DMS53 treated with DMSO at 0.1 percent for 48 hours (cell line): ENCODE measurements at regions not wholly inside any gene's neighbourhood (a gene's known extent, or its start where the extent isn't known, plus 50 kb on each side); places are given as distances from the start of the nearest gene placed in this dataset.
"Not testable (repeated sequence)": the region's sequence is repeated elsewhere in the genome, so short reads cannot be mapped to it uniquely, and the experiment has no call there.

Experiments
- DNase-seq: peaks from one replicate; lab custom pipeline; 2025; ENCODE audit not compliant: unreplicated experiment; lab: John Stamatoyannopoulos, UW

DNA sequence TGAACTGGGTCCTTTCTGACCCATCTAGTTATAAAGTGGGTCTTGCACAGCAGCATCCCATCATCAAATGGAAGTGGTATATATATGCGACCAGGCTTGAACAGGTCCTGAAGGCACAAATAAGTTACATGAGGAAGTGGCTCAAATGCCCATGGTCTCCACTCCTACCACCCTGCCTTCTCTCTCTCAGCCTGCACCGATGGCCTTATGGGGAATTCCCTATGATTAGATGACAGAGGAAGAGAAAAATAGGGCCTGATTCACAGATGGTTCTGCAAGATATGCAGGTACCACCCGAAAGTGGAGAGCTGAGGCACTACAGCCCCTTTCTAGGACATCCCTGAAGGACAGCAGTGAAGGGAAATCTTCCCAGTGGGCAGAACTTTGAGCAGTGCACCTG lies 1275.1 kb upstream of the CITED2 start:
- DNase-seq = not testable (repeated sequence)

DNA sequence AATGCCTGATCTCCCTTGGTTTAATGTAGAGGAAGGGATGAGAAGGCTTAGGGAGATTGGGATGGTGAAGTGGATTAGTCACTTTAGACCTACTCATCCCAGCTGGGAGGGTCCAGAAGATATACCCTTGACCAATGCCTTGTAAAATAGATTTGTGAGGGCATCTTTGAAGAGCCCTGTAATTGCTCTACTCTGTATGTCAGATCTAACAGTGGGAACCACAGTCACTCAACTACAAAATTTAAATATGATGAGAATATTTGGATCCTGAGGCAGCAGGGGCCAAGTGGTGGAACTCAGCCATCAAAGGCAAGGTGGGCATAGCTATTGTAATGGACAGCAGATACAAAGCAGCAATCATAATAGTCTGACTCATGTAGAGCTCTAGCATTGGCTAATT lies 1272.9 kb upstream of the CITED2 start:
- not testable (repeated sequence) for DNase-seq

DNA sequence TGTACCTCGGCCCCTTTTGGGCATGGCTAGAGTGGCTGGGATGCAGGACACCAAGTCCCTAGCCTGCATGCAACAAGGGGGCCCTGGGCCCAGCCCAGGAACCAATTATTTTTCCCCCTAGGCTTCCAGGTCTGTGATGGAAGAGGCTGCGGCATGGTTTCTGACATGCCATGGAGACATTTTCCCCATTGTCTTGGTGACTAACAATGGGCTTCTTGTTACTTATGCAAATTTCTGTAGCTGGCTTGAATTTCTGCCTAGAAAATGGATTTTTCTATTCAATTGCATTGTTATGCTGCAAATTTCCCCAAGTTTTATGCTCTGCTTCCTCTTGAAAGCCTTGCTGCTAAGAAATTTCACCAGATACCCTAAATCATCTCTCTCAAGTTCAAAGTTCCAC lies 1269.6 kb upstream of the CITED2 start:
- DNase-seq = no peak

DNA sequence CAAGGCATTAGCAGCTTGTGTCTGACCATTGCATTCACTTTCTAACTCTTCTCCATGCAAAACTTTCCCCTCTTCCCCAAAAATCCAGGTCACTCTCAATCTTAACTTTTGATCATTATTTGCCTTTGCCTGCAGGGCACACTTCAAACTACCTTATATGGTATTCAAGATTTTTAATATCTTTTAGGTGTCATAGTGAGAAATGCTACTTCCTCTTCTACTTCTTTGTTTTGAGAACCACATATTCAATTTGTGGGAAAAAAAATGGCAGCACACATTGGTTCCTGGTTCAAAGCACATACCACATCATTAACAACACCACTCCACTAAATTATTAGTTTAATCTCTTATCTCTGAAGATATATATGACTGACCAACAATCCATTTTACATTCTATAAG lies 1267.0 kb upstream of the CITED2 start:
- no peak for DNase-seq

DNA sequence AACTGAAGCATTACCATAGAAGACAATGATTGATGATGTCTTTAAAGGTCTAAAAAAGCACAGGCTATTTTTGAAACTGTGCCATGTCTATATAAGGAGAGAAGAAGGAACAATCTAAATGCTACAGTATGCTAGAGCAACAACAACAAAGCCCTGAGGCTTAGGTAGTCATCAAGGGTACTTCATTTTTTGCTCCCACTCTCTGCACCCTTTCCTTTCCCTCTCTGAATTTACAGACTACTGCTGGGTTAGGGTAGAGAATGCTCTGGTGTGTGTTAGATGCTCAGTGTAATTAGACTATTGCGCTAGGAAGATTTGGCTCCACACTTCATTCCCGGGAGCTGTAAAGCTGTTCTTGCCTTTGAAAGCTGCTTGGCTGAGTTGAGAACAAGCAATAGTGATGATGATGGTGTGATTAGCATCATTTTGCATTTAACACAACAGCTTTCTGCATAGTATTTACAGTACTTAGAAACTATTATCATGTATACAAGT lies 1262.5 kb upstream of the CITED2 start:
- no peak for DNase-seq

DNA sequence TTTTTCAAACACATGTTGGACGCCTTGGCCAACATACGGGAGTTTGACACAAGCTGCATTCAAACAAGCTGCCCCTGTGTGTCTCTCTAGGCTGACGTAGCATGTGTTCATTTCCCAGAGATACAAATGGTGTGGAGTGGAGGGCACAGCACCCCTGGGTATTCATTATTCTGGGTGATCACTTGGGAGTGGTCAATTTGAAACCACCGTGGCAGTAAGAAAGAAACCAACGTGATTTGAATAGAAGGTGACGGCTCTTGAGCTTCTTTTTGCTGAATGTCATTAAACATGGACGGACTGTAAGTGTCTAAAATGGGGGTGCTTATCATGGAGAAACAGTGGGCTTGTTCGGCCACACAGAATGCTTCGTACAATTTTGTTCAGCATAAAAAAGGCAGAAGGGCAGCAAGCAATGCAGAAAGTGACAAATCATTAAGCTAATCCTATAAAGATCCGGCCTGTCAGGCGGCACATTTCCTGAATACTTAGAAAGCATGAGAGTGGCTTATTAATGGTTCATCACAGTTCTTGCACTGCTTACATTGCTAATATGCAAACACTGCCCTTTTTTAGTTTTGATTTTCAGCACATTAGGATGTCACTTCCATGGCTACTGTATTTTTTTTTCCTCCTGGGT lies 1261.9 kb upstream of the CITED2 start:
- no peak for DNase-seq

DNA sequence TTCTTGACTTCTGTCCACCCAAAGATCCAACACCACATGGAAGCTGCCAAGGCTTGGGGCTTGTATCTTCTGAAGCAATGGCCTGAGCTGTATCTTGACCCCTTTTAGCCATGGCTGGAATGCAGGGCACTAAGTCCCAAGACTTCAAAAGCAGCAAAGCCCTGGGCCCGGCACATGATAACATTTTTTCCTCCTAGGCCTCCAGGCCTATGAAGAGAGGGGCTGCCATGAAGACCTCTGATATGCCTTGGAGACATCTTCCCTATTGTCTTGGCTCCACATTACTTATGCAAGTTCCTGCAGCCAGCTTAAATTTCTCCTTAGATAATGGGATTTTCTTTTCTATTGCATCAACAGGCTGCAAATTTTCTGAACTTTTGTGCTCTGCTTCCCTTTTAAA lies 1252.6 kb upstream of the CITED2 start:
- no peak for DNase-seq

DNA sequence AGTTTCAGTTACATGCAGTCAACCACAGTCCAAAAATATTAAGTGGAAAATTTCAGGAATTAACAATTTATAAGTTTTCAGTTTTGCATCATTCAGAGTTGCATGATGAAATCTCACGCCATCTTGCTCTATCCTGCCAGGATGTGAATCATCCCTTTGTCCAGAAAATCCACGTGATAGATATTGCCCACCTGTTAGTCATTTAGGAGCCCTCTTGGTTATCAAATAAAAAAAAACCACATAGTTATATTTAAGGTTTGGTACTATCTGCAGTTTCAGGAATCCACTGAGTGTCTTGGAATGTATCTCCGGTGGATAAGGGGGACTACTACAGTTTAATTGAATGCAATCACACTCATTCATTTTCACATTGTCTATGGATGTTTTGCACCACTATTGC lies 1249.0 kb upstream of the CITED2 start:
- DNase-seq = peak; percentile 1

DNA sequence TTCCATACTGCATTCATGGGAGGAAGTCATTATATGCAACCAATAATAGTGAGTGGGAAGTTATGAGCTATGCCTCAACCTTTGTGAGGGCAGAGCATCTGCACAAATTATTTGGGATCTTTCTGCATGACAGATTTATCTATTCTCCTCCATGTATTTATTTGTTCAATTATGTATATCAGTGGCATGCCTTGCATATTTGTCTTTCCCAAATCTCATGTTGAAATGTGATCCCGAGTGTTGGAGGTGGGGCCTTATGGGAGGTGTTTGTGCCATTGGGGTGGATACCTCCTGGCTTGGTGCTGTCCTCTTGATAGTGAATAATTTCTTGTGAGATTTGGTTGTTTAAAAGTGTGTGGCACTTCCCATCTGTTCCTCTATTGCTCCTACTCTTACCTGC lies 1246.0 kb upstream of the CITED2 start:
- DNase-seq = no peak

DNA sequence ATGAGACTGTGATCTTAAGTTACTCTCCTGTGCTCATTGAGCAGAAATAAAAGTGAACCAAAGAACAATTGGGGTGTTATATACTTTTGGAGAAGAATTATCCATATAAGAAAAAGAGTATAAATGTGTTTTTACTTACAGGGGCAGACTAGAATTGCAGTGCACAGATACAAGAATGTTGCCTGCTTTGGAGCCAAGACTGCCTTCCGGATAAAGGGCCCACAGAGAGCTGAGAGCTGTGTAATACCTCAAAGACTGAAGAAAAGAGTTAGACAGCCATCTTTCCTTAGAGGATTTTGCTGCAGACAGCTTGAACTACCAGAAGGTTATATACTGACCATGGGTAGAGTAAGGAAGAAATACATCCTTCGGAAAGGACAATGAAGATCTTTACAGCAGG lies 1235.5 kb upstream of the CITED2 start:
- no peak for DNase-seq

DNA sequence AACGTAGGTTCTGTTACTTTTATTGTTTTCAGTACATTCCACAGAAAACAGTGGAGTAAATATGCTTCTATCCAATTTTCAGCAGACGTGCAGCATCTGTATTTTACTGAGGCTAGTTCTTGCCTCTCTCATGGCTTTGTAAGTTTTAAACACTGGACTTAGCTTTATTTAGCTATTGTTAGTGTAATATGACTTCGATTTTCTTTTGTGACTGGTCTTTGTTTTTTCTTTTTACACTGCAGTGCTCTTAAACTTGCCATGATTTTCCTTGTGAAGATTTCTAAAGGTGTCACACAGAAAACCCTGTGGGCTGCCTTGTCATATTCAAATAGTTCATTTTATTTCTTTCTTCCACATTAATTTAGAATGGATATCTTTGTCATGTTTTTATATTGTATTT lies 1234.9 kb upstream of the CITED2 start:
- no peak for DNase-seq

DNA sequence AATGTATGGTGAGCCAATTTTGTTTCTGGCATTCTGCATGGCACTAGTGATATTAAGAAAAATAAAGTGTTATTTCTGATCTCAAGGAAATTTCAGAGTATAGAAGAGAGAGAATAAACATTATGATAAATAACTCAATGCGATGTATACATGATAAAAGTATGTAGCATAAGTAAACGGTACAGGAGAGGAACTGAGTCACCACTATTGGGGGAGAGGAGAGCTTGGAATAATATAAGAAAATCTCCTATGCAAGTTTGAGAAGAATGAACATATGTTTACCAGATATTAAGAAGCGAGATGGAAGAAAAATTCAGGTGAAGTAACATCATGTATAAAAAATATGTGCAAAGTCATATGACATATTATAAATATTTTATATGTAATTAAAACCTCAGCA lies 1230.3 kb upstream of the CITED2 start:
- no peak for DNase-seq

DNA sequence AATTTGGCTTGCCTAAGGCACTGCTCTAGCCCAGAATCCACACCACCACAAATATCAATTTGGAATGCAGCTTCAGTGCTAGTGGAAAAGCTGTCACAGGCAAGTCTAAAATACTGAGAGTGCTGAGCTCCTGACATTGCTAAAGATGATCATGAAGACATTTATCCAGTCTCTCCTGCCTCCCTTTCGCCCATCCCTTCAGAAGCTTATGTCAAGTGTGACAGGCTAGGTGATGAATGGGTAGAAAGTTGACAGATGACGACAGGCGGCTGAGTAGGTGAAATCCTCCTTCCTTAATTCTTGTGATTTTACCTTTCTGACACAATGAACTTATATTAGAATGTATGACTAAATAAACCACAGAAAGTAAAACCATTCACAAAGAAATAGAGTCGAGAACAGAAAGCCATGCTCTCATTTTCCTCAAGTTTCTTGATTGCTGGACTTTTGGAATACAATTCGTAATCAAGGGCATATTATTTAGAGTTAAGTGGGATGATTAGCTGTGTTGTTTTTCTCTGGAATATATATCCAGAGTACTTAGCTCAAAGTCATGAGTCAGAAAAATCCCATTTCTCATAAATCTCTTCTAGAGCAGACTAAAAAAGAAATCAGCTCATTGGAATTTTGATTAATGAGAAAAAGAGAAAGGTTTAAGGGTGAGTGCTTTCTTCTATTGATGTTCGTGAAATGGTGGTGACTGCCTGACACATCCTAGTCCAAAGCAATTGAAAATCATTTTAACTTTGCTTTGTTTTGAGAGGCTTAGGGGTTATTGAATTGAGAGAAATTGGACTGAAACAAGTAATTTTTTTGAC lies 1228.2 kb upstream of the CITED2 start:
- DNase-seq = no peak

DNA sequence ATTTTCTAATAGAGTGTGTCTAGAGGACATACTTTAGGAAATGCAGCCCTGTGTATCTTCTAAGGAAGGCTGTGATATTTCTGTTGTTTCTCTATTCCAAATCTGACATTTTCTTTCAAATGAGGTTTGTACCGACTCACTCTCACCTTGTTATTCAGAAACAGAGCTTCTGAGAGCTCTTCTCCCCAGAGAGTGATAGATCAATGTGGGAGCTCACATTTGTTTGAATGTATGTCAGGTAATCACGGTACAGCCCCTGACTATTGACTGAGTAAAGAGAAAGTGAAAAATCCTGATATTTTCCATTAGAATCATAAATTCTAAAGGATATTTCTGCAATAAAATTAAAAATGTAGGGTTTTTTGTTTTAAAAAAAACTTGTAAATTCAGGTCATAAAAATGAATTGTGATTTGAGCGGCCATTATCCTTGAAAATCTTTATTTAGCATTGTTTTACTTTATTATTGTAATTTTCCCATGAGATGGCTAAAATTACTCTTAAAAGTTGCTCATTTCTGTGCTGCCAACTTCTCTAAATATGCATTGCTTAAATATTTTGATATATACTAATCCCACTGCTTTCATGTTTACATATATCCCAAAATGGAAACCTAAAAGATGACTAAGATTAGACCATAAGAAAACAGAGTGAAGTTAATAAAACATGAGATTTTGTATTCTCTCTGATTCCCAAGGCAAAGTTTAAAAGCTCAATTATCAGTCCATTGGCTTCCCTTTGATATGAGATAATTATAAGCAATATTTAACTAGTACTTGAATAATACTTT lies 1226.8 kb upstream of the CITED2 start:
- no peak for DNase-seq

DNA sequence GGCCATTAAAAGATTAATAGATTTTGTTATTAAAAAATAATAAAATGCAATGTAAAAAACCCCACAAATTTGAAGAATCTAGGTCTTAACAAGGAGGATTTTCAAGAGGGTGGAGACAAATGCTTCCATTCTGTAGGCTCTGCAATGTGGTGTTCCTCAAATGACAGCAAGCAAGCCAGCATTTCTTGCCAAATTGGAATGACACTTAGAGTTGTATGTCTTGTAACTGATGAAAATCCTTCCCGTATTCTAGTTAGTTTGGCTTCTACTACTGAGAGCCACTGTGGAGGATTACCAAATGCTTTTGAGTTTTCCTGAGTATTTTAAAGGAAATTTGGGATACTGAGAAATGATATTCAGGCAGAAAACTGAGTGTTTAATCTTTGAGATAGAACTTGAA lies 1225.5 kb upstream of the CITED2 start:
- DNase-seq = no peak

DNA sequence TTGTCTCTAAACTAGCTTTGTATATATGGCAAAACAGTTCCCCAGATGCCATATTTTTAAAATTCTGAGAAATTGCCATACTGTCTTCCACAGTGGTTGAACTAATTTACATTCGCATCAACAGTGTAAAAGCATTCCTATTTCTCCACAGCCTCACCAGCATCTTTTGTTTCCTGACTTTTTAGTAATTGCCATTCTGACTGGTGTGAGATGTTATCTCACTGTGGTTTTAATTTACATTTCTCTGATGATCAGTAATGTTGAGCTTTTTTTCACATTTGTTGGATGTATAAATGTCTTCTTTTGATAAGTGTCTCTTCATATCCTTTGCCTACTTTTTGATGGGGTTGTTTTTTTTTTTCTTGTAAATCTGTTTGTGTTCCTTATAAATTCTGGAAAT lies 1222.7 kb upstream of the CITED2 start:
- DNase-seq = no peak

DNA sequence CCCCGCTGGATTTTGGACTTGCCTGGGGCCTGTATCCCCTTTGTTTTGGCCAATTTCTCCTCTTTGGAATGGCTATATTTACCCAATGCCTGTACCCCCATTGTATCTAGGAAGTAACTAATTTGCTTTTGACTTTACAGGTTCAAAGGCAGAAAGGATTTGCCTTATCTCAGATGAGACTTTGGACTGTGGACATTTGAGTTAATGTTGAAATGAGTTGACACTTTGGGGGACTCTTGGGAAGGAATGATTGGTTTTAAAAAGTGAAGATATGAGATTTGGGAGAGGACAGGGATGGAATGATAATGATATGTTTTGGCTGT lies 1220.3 kb upstream of the CITED2 start:
- no peak for DNase-seq

DNA sequence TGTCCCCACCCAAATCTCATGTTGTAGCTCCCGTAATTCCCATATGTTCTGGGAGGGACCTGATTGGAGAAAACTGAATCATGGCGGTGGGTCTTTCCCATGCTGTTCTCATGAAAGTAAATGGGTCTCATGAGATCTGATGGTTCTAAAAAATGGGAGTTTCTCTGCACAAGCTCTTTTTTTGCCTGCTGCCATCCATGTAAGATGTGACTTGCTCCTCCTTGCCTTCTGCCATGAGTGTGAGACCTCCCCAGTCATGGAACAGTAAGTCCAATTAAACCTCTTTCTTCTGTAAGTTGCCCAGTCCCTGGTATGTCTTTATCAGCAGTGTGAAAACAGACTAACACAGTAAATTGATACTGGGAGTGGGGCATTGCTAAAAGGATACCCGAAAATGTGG lies 1218.4 kb upstream of the CITED2 start:
- DNase-seq = no peak

DNA sequence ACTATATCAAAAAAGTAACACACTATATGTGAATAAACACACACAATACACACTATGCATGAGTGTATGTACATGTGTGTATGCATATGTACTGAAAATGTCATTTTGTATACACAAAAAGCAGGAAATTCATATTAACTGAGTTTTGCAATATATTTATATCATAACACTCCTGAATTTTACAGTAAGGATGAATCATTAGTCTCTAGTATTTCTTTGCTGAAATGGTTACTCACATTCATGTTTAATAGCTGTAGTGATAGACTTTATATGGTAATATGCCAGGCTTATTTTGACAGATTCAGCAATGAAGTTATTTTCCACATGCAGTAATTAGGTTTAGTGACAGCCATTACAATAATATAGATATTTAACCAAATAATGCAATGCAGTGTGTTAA lies 1216.2 kb upstream of the CITED2 start:
- no peak for DNase-seq

DNA sequence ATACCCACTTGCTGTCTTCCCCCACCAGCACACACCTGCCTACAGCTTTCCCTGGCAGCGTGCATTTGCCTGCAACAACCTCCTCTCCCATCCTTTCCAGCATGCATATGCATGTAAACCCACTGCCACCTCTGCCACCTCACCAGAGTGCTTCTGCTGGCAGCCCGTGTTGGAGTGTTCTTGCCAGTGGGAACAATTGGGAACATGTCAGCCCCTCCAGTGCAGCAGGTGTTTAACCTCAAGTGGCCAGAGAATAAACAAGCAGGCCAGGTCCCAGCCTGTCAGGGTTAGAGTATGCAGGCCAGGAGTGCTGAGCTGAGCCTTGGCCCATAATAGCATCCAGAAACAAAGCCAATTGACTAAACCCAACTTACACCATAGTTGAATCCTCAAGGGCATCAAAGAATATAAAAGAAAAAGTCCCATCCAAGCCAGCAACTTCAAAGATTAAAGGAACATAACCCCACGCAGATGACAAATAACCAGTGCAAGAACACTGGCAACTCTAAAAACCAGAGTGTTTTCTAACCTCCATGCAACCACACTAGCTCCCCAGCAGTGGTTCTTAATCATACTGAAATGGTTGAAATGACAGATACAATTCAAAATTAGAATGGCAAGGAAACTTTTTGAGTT lies 1212.1 kb upstream of the CITED2 start:
- peak; percentile 72 for DNase-seq

DNA sequence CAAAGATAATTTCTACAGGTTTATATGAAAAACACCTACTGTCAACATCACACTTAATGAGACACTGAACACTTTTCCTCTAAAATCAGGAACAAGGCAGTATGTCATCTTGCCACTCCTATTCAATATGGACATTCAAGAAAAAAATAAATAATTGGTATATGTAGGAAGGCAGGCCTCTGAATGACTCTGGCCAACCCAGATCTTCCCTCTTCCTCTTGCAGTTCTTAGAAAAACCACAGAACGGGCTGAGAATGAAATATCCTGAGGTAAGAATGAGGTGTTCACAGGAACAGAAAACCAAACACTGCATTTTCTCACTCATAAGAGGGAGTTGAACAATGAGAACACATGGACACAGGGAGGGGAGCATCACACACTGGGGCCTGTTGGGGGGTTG lies 1207.2 kb upstream of the CITED2 start:
- no peak for DNase-seq

DNA sequence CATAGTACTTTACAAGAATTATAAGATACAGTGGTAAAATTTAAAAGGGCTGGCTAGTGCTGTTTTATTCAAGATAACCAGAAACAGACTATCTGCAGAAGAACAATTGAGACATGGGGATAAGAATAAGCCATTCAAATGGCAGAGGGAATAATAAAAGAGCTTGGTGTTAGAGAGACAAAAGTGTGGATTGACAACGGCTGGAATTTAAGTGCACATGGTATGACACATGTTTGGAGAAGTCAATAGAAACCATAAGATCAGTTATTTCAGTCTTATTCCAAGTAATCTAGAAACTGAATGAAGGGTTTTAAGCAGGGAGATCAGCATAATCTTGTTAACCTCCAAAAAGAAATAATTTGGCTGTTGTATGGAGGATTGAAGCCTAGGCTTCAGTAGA lies 1205.5 kb upstream of the CITED2 start:
- no peak for DNase-seq
